ENCODE measurements at regions not wholly inside any gene's neighbourhood (a gene's known extent, or its start where the extent isn't known, plus 50 kb on each side); places are given as distances from the start of the nearest gene placed in this dataset.

GRCh38 chr2:217501887-217502286 lies 500.9 kb downstream of the TNS1 start:
- Histone ChIP-seq H2AK5ac (ENCODE audit: low read length) (no peak overlapping the region), H2BK5ac (ENCODE audit: low read depth, low read length, poor library complexity) (no peak overlapping the region), H3K9ac (ENCODE audit: low read length) (no peak overlapping the region), H2BK120ac (ENCODE audit: insufficient read depth, low read length, poor library complexity) (no peak overlapping the region), H3K27me3 (ENCODE audit: insufficient read depth, low read length) (no peaks in the 10 kb centered on the region), H3K36me3 (ENCODE audit: control insufficient read depth in 1 of 2, insufficient read depth in 2 of 2, low read length in 2 of 2) (no peaks in the 10 kb centered on the region), H3K79me2 (ENCODE audit: control insufficient read depth, insufficient read depth, low read length, poor library complexity) (no peaks in the 10 kb centered on the region), H2AFZ (ENCODE audit: insufficient read depth, low read length, poor library complexity) (no peak overlapping the region), H3K23ac (ENCODE audit: low read length) (no peak overlapping the region), H4K91ac (ENCODE audit: low read depth, low read length) (no peak overlapping the region), H3K27ac (ENCODE audit: low read depth, low read length) (no peak overlapping the region), H3K4me1 (ENCODE audit: control insufficient read depth in 1 of 2, insufficient read depth in 2 of 2, low read length in 2 of 2) (no peaks in the 10 kb centered on the region), H3K9me3 (ENCODE audit: insufficient read depth, low read depth, low read length) (no peaks in the 10 kb centered on the region), H4K12ac (ENCODE audit: low read depth, low read length) (no peak overlapping the region), H3K79me1 (ENCODE audit: low read length) (no peaks in the 10 kb centered on the region), H3K4ac (ENCODE audit: low read depth, low read length) (no peak overlapping the region), H3K14ac (ENCODE audit: low read length) (no peak overlapping the region), H3K4me3 (ENCODE audit: low read depth, low read length) (no peak overlapping the region), H4K8ac (ENCODE audit: low read depth, low read length) (no peak overlapping the region), H3K18ac (ENCODE audit: low read length) (no peak overlapping the region), H3K4me2 (ENCODE audit: low read length) (no peak overlapping the region), H2BK12ac (ENCODE audit: low read length) (no peak overlapping the region)
- no peak for DNase-seq
- no CpG with 5 or more reads among the region's 2 CpGs for WGBS (ENCODE audit: extremely low coverage, insufficient coverage, insufficient read length)

GRCh38 chr2:217497843-217498377 lies 504.9 kb downstream of the TNS1 start:
- Histone ChIP-seq H3K79me1 (ENCODE audit: low read length) (no peaks in the 10 kb centered on the region), H3K4me1 (ENCODE audit: control insufficient read depth in 1 of 2, insufficient read depth in 2 of 2, low read length in 2 of 2) (no peaks in the 10 kb centered on the region), H3K14ac (ENCODE audit: low read length) (no peak overlapping the region), H3K9me3 (ENCODE audit: insufficient read depth, low read depth, low read length) (no peaks in the 10 kb centered on the region), H3K27me3 (ENCODE audit: insufficient read depth, low read length) (no peaks in the 10 kb centered on the region), H3K18ac (ENCODE audit: low read length) (no peak overlapping the region), H3K79me2 (ENCODE audit: control insufficient read depth, insufficient read depth, low read length, poor library complexity) (no peaks in the 10 kb centered on the region), H3K23ac (ENCODE audit: low read length) (no peak overlapping the region), H2BK12ac (ENCODE audit: low read length) (no peak overlapping the region), H2AK5ac (ENCODE audit: low read length) (no peak overlapping the region), H4K12ac (ENCODE audit: low read depth, low read length) (no peak overlapping the region), H2BK5ac (ENCODE audit: low read depth, low read length, poor library complexity) (no peak overlapping the region), H3K4ac (ENCODE audit: low read depth, low read length) (no peak overlapping the region), H2BK120ac (ENCODE audit: insufficient read depth, low read length, poor library complexity) (no peak overlapping the region), H3K4me3 (ENCODE audit: low read depth, low read length) (no peak overlapping the region), H3K27ac (ENCODE audit: low read depth, low read length) (no peak overlapping the region), H3K4me2 (ENCODE audit: low read length) (no peak overlapping the region), H4K91ac (ENCODE audit: low read depth, low read length) (no peak overlapping the region), H4K8ac (ENCODE audit: low read depth, low read length) (no peak overlapping the region), H3K36me3 (ENCODE audit: control insufficient read depth in 1 of 2, insufficient read depth in 2 of 2, low read length in 2 of 2) (no peaks in the 10 kb centered on the region), H2AFZ (ENCODE audit: insufficient read depth, low read length, poor library complexity) (no peak overlapping the region), H3K9ac (ENCODE audit: low read length) (no peak overlapping the region)
- no peak for DNase-seq
- WGBS (ENCODE audit: extremely low coverage, insufficient coverage, insufficient read length), result no CpG with 5 or more reads among the region's 3 CpGs

- H3K9me3 ChIP-seq (ENCODE audit: insufficient read depth, low read depth, low read length), result no peaks in the 10 kb centered on the region
- H3K14ac ChIP-seq (ENCODE audit: low read length), result no peak overlapping the region
- H3K27ac ChIP-seq (ENCODE audit: low read depth, low read length), result no peak overlapping the region
- H3K4me1 ChIP-seq (ENCODE audit: control insufficient read depth in 1 of 2, insufficient read depth in 2 of 2, low read length in 2 of 2), result peaks cover 0 to 2% of the 10 kb centered on the region in 2 experiments
- H4K91ac ChIP-seq (ENCODE audit: low read depth, low read length), result no peak overlapping the region
- H3K4me2 ChIP-seq (ENCODE audit: low read length), result no peak overlapping the region
- H3K9ac ChIP-seq (ENCODE audit: low read length), result no peak overlapping the region
- no peak overlapping the region for H2AFZ ChIP-seq (ENCODE audit: insufficient read depth, low read length, poor library complexity)
- no peak overlapping the region for H2BK120ac ChIP-seq (ENCODE audit: insufficient read depth, low read length, poor library complexity)
- H3K79me1 ChIP-seq (ENCODE audit: low read length), result no peaks in the 10 kb centered on the region
- H3K18ac ChIP-seq (ENCODE audit: low read length), result no peak overlapping the region
- no peak overlapping the region for H2BK12ac ChIP-seq (ENCODE audit: low read length)
- no peaks in the 10 kb centered on the region for H3K27me3 ChIP-seq (ENCODE audit: insufficient read depth, low read length)
- H2BK5ac ChIP-seq (ENCODE audit: low read depth, low read length, poor library complexity), result no peak overlapping the region
- no peak overlapping the region for H3K4ac ChIP-seq (ENCODE audit: low read depth, low read length)
- no peak for DNase-seq
- no peaks in the 10 kb centered on the region for H3K79me2 ChIP-seq (ENCODE audit: control insufficient read depth, insufficient read depth, low read length, poor library complexity)
- H4K8ac ChIP-seq (ENCODE audit: low read depth, low read length), result no peak overlapping the region
- no peaks in the 10 kb centered on the region for H3K36me3 ChIP-seq (ENCODE audit: control insufficient read depth in 1 of 2, insufficient read depth in 2 of 2, low read length in 2 of 2)
- H3K4me3 ChIP-seq (ENCODE audit: low read depth, low read length), result no peak overlapping the region
- no peak overlapping the region for H3K23ac ChIP-seq (ENCODE audit: low read length)
- H4K12ac ChIP-seq (ENCODE audit: low read depth, low read length), result no peak overlapping the region
- no CpG with 5 or more reads among the region's 4 CpGs for WGBS (ENCODE audit: extremely low coverage, insufficient coverage, insufficient read length)
- H2AK5ac ChIP-seq (ENCODE audit: low read length), result no peak overlapping the region
Measured at GRCh38 chr2:217494557-217494956, 508.2 kb downstream of the TNS1 start.

GRCh38 chr2:217491271-217491670 lies 511.5 kb downstream of the TNS1 start:
- no peak overlapping the region for H4K8ac ChIP-seq (ENCODE audit: low read depth, low read length)
- H4K91ac ChIP-seq (ENCODE audit: low read depth, low read length), result no peak overlapping the region
- no peaks in the 10 kb centered on the region for H3K79me1 ChIP-seq (ENCODE audit: low read length)
- H3K18ac ChIP-seq (ENCODE audit: low read length), result no peak overlapping the region
- no peak overlapping the region for H3K14ac ChIP-seq (ENCODE audit: low read length)
- H2AFZ ChIP-seq (ENCODE audit: insufficient read depth, low read length, poor library complexity), result no peak overlapping the region
- no peak overlapping the region for H3K4ac ChIP-seq (ENCODE audit: low read depth, low read length)
- no peaks in the 10 kb centered on the region for H3K79me2 ChIP-seq (ENCODE audit: control insufficient read depth, insufficient read depth, low read length, poor library complexity)
- H2BK5ac ChIP-seq (ENCODE audit: low read depth, low read length, poor library complexity), result no peak overlapping the region
- H3K4me2 ChIP-seq (ENCODE audit: low read length), result no peak overlapping the region
- H4K12ac ChIP-seq (ENCODE audit: low read depth, low read length), result no peak overlapping the region
- H3K9me3 ChIP-seq (ENCODE audit: insufficient read depth, low read depth, low read length), result peaks cover 1% of the 10 kb centered on the region
- no peak overlapping the region for H2AK5ac ChIP-seq (ENCODE audit: low read length)
- no CpG with 5 or more reads among the region's 2 CpGs for WGBS (ENCODE audit: extremely low coverage, insufficient coverage, insufficient read length)
- no peak overlapping the region for H3K27ac ChIP-seq (ENCODE audit: low read depth, low read length)
- H2BK12ac ChIP-seq (ENCODE audit: low read length), result no peak overlapping the region
- no peak overlapping the region for H3K23ac ChIP-seq (ENCODE audit: low read length)
- no peak for DNase-seq
- H3K4me1 ChIP-seq (ENCODE audit: control insufficient read depth in 1 of 2, insufficient read depth in 2 of 2, low read length in 2 of 2), result peaks cover 0 to 2% of the 10 kb centered on the region in 2 experiments
- no peaks in the 10 kb centered on the region for H3K27me3 ChIP-seq (ENCODE audit: insufficient read depth, low read length)
- H3K4me3 ChIP-seq (ENCODE audit: low read depth, low read length), result no peak overlapping the region
- no peaks in the 10 kb centered on the region for H3K36me3 ChIP-seq (ENCODE audit: control insufficient read depth in 1 of 2, insufficient read depth in 2 of 2, low read length in 2 of 2)
- H3K9ac ChIP-seq (ENCODE audit: low read length), result no peak overlapping the region
- H2BK120ac ChIP-seq (ENCODE audit: insufficient read depth, low read length, poor library complexity), result no peak overlapping the region
